K562 (cell line): ENCODE measurements at regions not wholly inside any gene's neighbourhood (a gene's known extent, or its start where the extent isn't known, plus 50 kb on each side); places are given as distances from the start of the nearest gene placed in this dataset.
A peak's percentile ranks its signal among the peaks of the same experiment; 100 is the strongest.

Experiments
- ATAC-seq: fragments of 200-7000 bp; cut with Tn5 transposase; 3 replicates; pipeline ENCODE4 v1.9.1; 2020; ENCODE audit warnings: moderate library complexity
- BruUV-seq: library from RNA; stranded (reverse); fragments of 400-500 nt; replicated peaks from 2 replicates; lab custom pipeline; 2021; lab: Mats Ljungman, UMichigan
- CTCF ChIA-PET: fragments of 300-600 bp; formaldehyde crosslinking; extraction: SDS; loops from one replicate; lab custom pipeline; 2021; ENCODE audit warnings: low intra/inter-chr PET ratio; lab: Yijun Ruan, JAX
- POLR2A ChIA-PET: fragments of 300-600, 350-650 bp; sonication (Branson Sonifier 250); formaldehyde crosslinking; extraction: SDS; loops from one replicate; lab custom pipeline; 2021; ENCODE audit warnings: antibody characterized with exemption, inconsistent platforms; lab: Yijun Ruan, JAX
- DNase-seq, 4 experiments: peaks; one replicate each; pipeline versions ENCODE4 v3.0.0 to v3.0.0-alpha.2; 2011 to 2018; ENCODE audit warnings: low spot score in 3 of 4, mixed read lengths in 3 of 4; ENCODE audit errors: extremely low read depth in 1 of 4
- FAIRE-seq: peaks from 2 replicates; lab custom pipeline; 2011; peaks lifted over from hg19 to GRCh38; lab: Jason Lieb, UNC
- H2AFZ ChIP-seq: 2 replicates; pipeline ENCODE4 v1.6.0; 2011; ENCODE audit warnings: low read depth, low read length, control low read depth, inconsistent platforms
- H3K27ac ChIP-seq: fragments of 200-600 bp; 3 replicates; pipeline ENCODE4 v1.8.0; 2011; ENCODE audit warnings: low read depth, mild to moderate bottlenecking, control low read depth, inconsistent platforms, low read length, moderate library complexity, mixed read lengths; ENCODE audit errors: extremely low read depth
- H3K27me3 ChIP-seq, 2 experiments: fragments of 300-600 bp in 1 of 2; 2 replicates in 1 of 2; 3 replicates in 1 of 2; pipeline versions ENCODE4 v1.6.0 to v1.8.0; 2011; ENCODE audit warnings: inconsistent platforms in 2 of 2, low read length in 2 of 2, mild to moderate bottlenecking in 1 of 2, mixed read lengths in 1 of 2, moderate library complexity in 1 of 2; ENCODE audit not compliant: control insufficient read depth in 2 of 2, insufficient read depth in 2 of 2
- H3K36me3 ChIP-seq: fragments of 300-600 bp; 3 replicates; pipeline ENCODE4 v1.8.0; 2011; ENCODE audit warnings: mild to moderate bottlenecking, low read length, inconsistent platforms; ENCODE audit not compliant: control insufficient read depth, insufficient read depth
- H3K4me1 ChIP-seq, 2 experiments: fragments of 200-600 bp in 1 of 2; replicated peaks in 1 of 2; 2 replicates in 1 of 2; 3 replicates in 1 of 2; pipeline versions ENCODE4 v1.5.1 to v1.8.0; 2011; ENCODE audit warnings: inconsistent platforms in 2 of 2, low read length in 2 of 2, mild to moderate bottlenecking in 1 of 2, mixed read lengths in 1 of 2, moderate library complexity in 1 of 2; ENCODE audit not compliant: control insufficient read depth in 2 of 2, insufficient read depth in 2 of 2
- H3K4me2 ChIP-seq: 2 replicates; pipeline ENCODE4 v1.6.1; 2011; ENCODE audit warnings: low read length, control low read depth, inconsistent platforms, mixed read lengths; ENCODE audit not compliant: insufficient read depth
- H3K4me3 ChIP-seq: fragments of 200-600 bp; sonication (generic), shearing (Covaris generic); 2 replicates; pipeline ENCODE4 v1.5.1; 2016; ENCODE audit warnings: control low read depth, inconsistent platforms
- H3K79me2 ChIP-seq: fragments of 200-600 bp; 3 replicates; pipeline ENCODE4 v1.8.0; 2011; ENCODE audit warnings: low read length, inconsistent platforms; ENCODE audit not compliant: control insufficient read depth, insufficient read depth
- H3K9ac ChIP-seq, 2 experiments: 2 replicates each; pipeline versions ENCODE4 v1.6.0 to v1.6.1; 2011; ENCODE audit warnings: low read depth in 2 of 2, low read length in 2 of 2, control low read depth in 1 of 2, inconsistent platforms in 1 of 2, mild to moderate bottlenecking in 1 of 2, mixed read lengths in 1 of 2; ENCODE audit not compliant: insufficient read depth in 1 of 2
- H3K9me1 ChIP-seq: one replicate; pipeline ENCODE4 v1.6.0; 2011; ENCODE audit warnings: inconsistent platforms, mild to moderate bottlenecking, low read length, moderate library complexity; ENCODE audit not compliant: control insufficient read depth, insufficient read depth
- H3K9me3 ChIP-seq: replicated peaks from 2 replicates; pipeline ENCODE4 v1.5.1; 2011; ENCODE audit warnings: low read depth, low read length, inconsistent platforms; ENCODE audit not compliant: control insufficient read depth, insufficient read depth
- H4K20me1 ChIP-seq: replicated peaks from 2 replicates; pipeline ENCODE4 v1.6.1; 2011; ENCODE audit warnings: low read length, inconsistent platforms, mixed read lengths; ENCODE audit not compliant: control insufficient read depth, insufficient read depth
- AFF1 ChIP-seq, 2 experiments: fragments of 450-650 bp; IDR thresholded peaks; 2 replicates each; pipeline ENCODE4 v1.6.1; 2018; ENCODE audit warnings: mild to moderate bottlenecking in 2 of 2, low read depth in 1 of 2; ENCODE audit not compliant: partially characterized antibody in 2 of 2
- BRD4 ChIP-seq: fragments of 200-600 bp; sonication (generic); IDR thresholded peaks from 2 replicates; pipeline ENCODE4 v1.6.1; 2017; ENCODE audit warnings: inconsistent platforms
- KAT7 ChIP-seq: sonication (generic); formaldehyde crosslinking; IDR thresholded peaks from 2 replicates; pipeline ENCODE4 v1.8.0; 2022; ENCODE audit warnings: missing genetic modification reagents, mild to moderate bottlenecking, borderline replicate concordance
- SRSF7 ChIP-seq: fragments of 200-400 bp; formaldehyde crosslinking; optimal IDR thresholded peaks from 2 replicates; pipeline ENCODE3; 2017; ENCODE audit warnings: mild to moderate bottlenecking, low read depth, low read length
- ZNF76 ChIP-seq: fragments of 250-450 bp; sonication (Bioruptor Pico); IDR thresholded peaks from 2 replicates; pipeline ENCODE4 v1.4.0; 2020; ENCODE audit warnings: mild to moderate bottlenecking, moderate library complexity, borderline replicate concordance
- WGBS: fragments of 100-300 bp; shearing (Covaris generic); methylation state at CpG from one replicate; pipeline ENCODE4 v1.1.6; 2016; ENCODE audit warnings: low coverage, mixed read lengths; ENCODE audit not compliant: insufficient coverage; ENCODE audit errors: missing lambda C conversion rate; 5-methylcytosine and 5-hydroxymethylcytosine counted together
- in situ Hi-C: fragments of 300-500 bp; cut with MboI; formaldehyde crosslinking; loops from 4 replicates; pipeline ENCODE4 v1.15.0; 2018; ENCODE audit warnings: inconsistent platforms, mixed read lengths
- intact Hi-C: fragments of 100-400 bp; cut with micrococcal nuclease; formaldehyde crosslinking; loops from 2 replicates; pipeline ENCODE4 v1.14.2; 2022
- TF ChIP-seq, protein P1 (sequence below): sonication (generic); formaldehyde crosslinking; IDR thresholded peaks from 2 replicates; pipeline ENCODE4 v1.8.0; 2022; ENCODE audit warnings: mild to moderate bottlenecking, missing genetic modification reagents
- TF ChIP-seq, protein P2 (sequence below): sonication (generic); formaldehyde crosslinking; IDR thresholded peaks from 2 replicates; pipeline ENCODE4 v1.4.0; 2020; ENCODE audit warnings: mild to moderate bottlenecking, missing genetic modification reagents
- TF ChIP-seq, protein P3 (sequence below), 2 experiments: fragments of 250-450 bp in 1 of 2; fragments of 450-650 bp in 1 of 2; sonication (Bioruptor Pico) in 1 of 2; IDR thresholded peaks; 2 replicates each; pipeline versions ENCODE4 v1.6.1 to v1.8.0; 2016 to 2021; ENCODE audit warnings: mild to moderate bottlenecking in 2 of 2, moderate library complexity in 2 of 2, missing compliant biosample characterization in 1 of 2, missing genetic modification characterization in 1 of 2

- Histone ChIP-seq H3K27ac (no peak overlapping the region), H3K4me1 (peaks cover 30 to 44% of the 10 kb centered on the region in 2 experiments), H3K27me3 (no peaks in the 10 kb centered on the region; a peak in 1 of 5 replicates), H3K36me3 (no peaks in the 10 kb centered on the region), H3K9ac (0 out of 4 replicates have a peak overlapping the region, but pooled peaks of 1 of the 2 experiments have one; percentile 85), H3K9me3 (no peaks in the 10 kb centered on the region), H3K4me2 (no peak overlapping the region), H4K20me1 (no peaks in the 10 kb centered on the region), H3K4me3 (no peak overlapping the region), H3K79me2 (no peaks in the 10 kb centered on the region), H3K9me1 (no peaks in the 10 kb centered on the region), H2AFZ (no peak overlapping the region)
- DNase-seq, result no peak
- ATAC-seq, result no peak
- in situ Hi-C loops, result loop anchor here (5.0 kb wide), 1 partner anchor 42 kb away; no protein-coding TSS in a partner anchor
- ChIA-PET POLR2A (interaction anchor here (0.6 to 1.7 kb wide), 8 partner anchors 12 to 282 kb away, joined by 3 to 7 read pairs (median 4); partner anchors contain the start of gene IER5L), CTCF (no interaction called here)
- no peak for FAIRE-seq
- intact Hi-C loops, result no loop called here
- WGBS, result 50% methylated on average over 7 of the region's 29 CpGs
- no TSS peak for BruUV-seq
- no peak for TF ChIP-seq KAT7 (CRISPR knock-in tag)
- TF ChIP-seq, protein P1, sequence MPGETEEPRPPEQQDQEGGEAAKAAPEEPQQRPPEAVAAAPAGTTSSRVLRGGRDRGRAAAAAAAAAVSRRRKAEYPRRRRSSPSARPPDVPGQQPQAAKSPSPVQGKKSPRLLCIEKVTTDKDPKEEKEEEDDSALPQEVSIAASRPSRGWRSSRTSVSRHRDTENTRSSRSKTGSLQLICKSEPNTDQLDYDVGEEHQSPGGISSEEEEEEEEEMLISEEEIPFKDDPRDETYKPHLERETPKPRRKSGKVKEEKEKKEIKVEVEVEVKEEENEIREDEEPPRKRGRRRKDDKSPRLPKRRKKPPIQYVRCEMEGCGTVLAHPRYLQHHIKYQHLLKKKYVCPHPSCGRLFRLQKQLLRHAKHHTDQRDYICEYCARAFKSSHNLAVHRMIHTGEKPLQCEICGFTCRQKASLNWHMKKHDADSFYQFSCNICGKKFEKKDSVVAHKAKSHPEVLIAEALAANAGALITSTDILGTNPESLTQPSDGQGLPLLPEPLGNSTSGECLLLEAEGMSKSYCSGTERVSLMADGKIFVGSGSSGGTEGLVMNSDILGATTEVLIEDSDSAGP, result no peak
- no peak for TF ChIP-seq AFF1 (IDR thresholded peaks at IDR 0.05; ENCODE audit: low read depth in 1 of 2, partially characterized antibody in 2 of 2)
- no peak for TF ChIP-seq ZNF76
- TF ChIP-seq BRD4, result no peak
- TF ChIP-seq, protein P2, sequence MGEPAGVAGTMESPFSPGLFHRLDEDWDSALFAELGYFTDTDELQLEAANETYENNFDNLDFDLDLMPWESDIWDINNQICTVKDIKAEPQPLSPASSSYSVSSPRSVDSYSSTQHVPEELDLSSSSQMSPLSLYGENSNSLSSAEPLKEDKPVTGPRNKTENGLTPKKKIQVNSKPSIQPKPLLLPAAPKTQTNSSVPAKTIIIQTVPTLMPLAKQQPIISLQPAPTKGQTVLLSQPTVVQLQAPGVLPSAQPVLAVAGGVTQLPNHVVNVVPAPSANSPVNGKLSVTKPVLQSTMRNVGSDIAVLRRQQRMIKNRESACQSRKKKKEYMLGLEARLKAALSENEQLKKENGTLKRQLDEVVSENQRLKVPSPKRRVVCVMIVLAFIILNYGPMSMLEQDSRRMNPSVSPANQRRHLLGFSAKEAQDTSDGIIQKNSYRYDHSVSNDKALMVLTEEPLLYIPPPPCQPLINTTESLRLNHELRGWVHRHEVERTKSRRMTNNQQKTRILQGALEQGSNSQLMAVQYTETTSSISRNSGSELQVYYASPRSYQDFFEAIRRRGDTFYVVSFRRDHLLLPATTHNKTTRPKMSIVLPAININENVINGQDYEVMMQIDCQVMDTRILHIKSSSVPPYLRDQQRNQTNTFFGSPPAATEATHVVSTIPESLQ (CRISPR knock-in tag), result no peak
- no peak for TF ChIP-seq SRSF7
- TF ChIP-seq, protein P3, sequence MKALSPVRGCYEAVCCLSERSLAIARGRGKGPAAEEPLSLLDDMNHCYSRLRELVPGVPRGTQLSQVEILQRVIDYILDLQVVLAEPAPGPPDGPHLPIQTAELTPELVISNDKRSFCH (CRISPR knock-in tag; IDR thresholded peaks at IDR 0.05), result no peak
- TF ChIP-seq, protein P3 (tag; IDR thresholded peaks at IDR 0.05), result no peak
Observed at GRCh38 chr9:129459547-129460322, 161.2 kb downstream of the C9orf50 start.
